Erythroblast (primary cell): ENCODE measurements at regions not wholly inside any gene's neighbourhood (a gene's known extent, or its start where the extent isn't known, plus 50 kb on each side); places are given as distances from the start of the nearest gene placed in this dataset.

Experiments used
- DNase-seq, 2 experiments: peaks; one replicate each; lab custom pipeline; 2025; lab: John Stamatoyannopoulos, UW
- GATA1 ChIP-seq: IDR thresholded peaks from 2 replicates; pipeline ENCODE4 v1.6.1; 2011; ENCODE audit warnings: low read depth, mild to moderate bottlenecking, control low read depth, low read length, moderate library complexity
- POLR2A ChIP-seq: IDR thresholded peaks from 2 replicates; pipeline ENCODE4 v1.6.1; 2011; ENCODE audit warnings: mild to moderate bottlenecking, low read length

GRCh38 chr4:188536826-188537225 is 397.6 kb downstream of the TRIML1 start:
- no peak for TF ChIP-seq POLR2A
- no peak for TF ChIP-seq GATA1
- no peak for DNase-seq

GRCh38 chr4:188550296-188550695 is 411.1 kb downstream of the TRIML1 start:
- DNase-seq = no peak
- no peak for TF ChIP-seq POLR2A
- TF ChIP-seq GATA1 = no peak

- no peak for TF ChIP-seq GATA1
- DNase-seq = no peak
These were observed 411.9 kb downstream of the TRIML1 start for GRCh38 chr4:188551156-188551555.

GRCh38 chr4:188552741-188553275 is 413.6 kb downstream of the TRIML1 start:
- no peak for DNase-seq
- no peak for TF ChIP-seq GATA1
- TF ChIP-seq POLR2A = no peak

GRCh38 chr4:188554413-188554812 is 415.2 kb downstream of the TRIML1 start:
- no peak for TF ChIP-seq GATA1
- no peak for DNase-seq

GRCh38 chr4:188573104-188573503 is 433.9 kb downstream of the TRIML1 start:
- no peak for TF ChIP-seq POLR2A
- TF ChIP-seq GATA1 = no peak
- no peak for DNase-seq

- TF ChIP-seq GATA1 = no peak
- TF ChIP-seq POLR2A = no peak
- no peak for DNase-seq
These were observed 439.4 kb downstream of the TRIML1 start for GRCh38 chr4:188578657-188579056.

- TF ChIP-seq GATA1 (no peak), POLR2A (no peak)
- DNase-seq = no peak
These were observed 456.8 kb downstream of the TRIML1 start for GRCh38 chr4:188596021-188596420.

GRCh38 chr4:188603646-188604045 is 464.4 kb downstream of the TRIML1 start:
- no peak for DNase-seq
- TF ChIP-seq GATA1 (no peak), POLR2A (no peak)

GRCh38 chr4:188606635-188607034 is 467.4 kb downstream of the TRIML1 start:
- no peak for DNase-seq
- TF ChIP-seq POLR2A = no peak

- no peak for DNase-seq
- TF ChIP-seq GATA1 (no peak), POLR2A (no peak)
These were observed 471.9 kb downstream of the TRIML1 start for GRCh38 chr4:188611143-188611542.

- TF ChIP-seq GATA1 (no peak), POLR2A (no peak)
- no peak for DNase-seq
These were observed 473.4 kb downstream of the TRIML1 start for GRCh38 chr4:188612659-188613058.

GRCh38 chr4:188613976-188614375 is 474.7 kb downstream of the TRIML1 start:
- TF ChIP-seq GATA1 = no peak
- TF ChIP-seq POLR2A = no peak
- no peak for DNase-seq

GRCh38 chr4:188619456-188620149 is 480.4 kb downstream of the TRIML1 start:
- DNase-seq = no peak

GRCh38 chr4:188620608-188621007 is 481.4 kb downstream of the TRIML1 start:
- no peak for TF ChIP-seq GATA1
- TF ChIP-seq POLR2A = no peak
- DNase-seq = no peak

More at GRCh38 chr4:188619456-188620149, 480.4 kb downstream of the TRIML1 start:
- TF ChIP-seq GATA1 (no peak), POLR2A (no peak)
